Type B pancreatic cell (in vitro differentiated cells): ENCODE measurements at regions not wholly inside any gene's neighbourhood (a gene's known extent, or its start where the extent isn't known, plus 50 kb on each side); places are given as distances from the start of the nearest gene placed in this dataset.
A peak's percentile ranks its signal among the peaks of the same experiment; 100 is the strongest.

ENCODE experiments used
- DNase-seq: peaks from one replicate; pipeline ENCODE4 v3.0.0; 2021; ENCODE audit warnings: mixed read lengths; ENCODE audit not compliant: unreplicated experiment; ENCODE audit errors: extremely low spot score
- H3K27ac Mint-ChIP-seq: 2 replicates; pipeline ENCODE4 v1.8.0; 2021; ENCODE audit warnings: mild to moderate bottlenecking, mixed read lengths
- H3K27me3 Mint-ChIP-seq: 2 replicates; pipeline ENCODE4 v1.8.0; 2021; ENCODE audit warnings: mixed read lengths
- H3K36me3 Mint-ChIP-seq: 2 replicates; pipeline ENCODE4 v1.8.0; 2021; ENCODE audit warnings: mixed read lengths
- H3K4me1 Mint-ChIP-seq: one replicate; pipeline ENCODE4 v1.8.0; 2021; ENCODE audit warnings: mixed read lengths; ENCODE audit not compliant: unreplicated experiment
- H3K4me3 Mint-ChIP-seq: 2 replicates; pipeline ENCODE4 v1.8.0; 2021; ENCODE audit warnings: mild to moderate bottlenecking, mixed read lengths
- H3K9me3 Mint-ChIP-seq: 2 replicates; pipeline ENCODE4 v1.8.0; 2021; ENCODE audit warnings: mixed read lengths
- TF ChIP-seq, protein P1 (sequence below): fragments of 200-600 bp; sonication (generic); conservative IDR thresholded peaks from 2 replicates; pipeline ENCODE4 v1.5.0; 2021; ENCODE audit warnings: antibody characterized with exemption, mild to moderate bottlenecking

DNA sequence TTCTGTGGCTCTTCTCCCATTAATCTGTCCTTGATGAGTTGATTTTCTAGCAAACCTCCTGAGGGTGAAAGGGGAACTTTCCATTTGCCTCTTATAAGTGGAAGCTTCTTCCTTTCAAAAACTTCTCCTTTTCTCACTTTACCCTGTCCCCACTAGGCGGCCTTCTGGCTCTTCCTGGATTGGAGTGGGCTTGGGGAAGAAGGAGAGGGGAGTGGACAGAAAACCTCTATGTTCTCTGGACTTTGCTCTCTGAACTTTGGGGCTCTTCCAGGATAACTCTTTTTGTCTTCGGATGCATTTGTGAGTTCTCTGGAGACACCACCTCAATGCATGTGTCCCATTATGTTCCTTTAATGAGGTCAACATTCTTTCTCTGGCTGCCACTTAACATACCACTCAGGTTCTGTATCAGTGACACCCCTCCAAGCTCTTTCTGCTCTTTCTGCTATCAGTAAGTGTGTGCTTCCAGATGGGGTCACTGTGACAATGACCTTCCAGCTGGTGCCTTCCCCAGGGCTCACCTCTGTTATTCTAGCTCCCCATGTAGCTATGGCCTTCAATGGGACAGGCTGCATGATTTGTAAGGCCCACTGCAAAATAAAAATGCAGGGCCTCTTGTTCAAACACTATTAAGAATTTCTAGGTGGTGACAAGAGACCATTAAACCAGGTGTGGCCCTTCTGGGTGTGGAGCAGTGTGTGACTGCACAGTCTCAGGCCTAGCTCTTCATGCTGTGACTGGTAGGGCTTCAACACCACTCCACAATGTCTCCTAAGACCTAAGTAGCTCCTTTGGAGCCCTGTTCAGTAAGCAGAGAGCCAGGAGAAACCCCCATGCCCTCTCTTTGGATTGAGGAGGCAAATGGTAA, 389.2 kb downstream of the EFNB2 start:
- Mint-ChIP-seq H3K36me3 (peaks cover 7% of the 10 kb centered on the region), H3K9me3 (peaks cover 8% of the 10 kb centered on the region)
- no peak for DNase-seq

DNA sequence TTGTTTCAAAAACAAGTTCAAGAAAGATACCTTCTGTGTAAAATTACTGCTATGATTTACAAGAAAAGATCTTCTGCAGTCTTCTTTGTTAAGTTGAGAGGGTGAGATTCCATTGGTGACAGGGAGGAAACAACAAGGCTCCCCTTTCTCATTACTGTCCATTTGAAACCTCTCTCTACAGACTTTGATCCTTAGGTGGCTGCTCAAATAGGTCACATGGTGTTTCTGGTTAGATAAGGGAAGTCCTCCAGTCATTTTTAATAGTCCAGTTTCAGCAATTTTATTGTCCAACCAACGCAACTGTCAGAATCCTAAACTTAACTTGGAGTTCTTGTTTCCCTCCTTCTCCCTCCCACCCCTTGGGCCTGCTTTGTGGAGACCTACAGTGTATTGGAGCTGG, 390.4 kb downstream of the EFNB2 start:
- Mint-ChIP-seq H3K27ac (peak overlapping the region; percentile 90), H3K4me3 (no peak overlapping the region)

More for the DNA sequence above, 389.2 kb downstream of the EFNB2 start:
- peaks cover 13% of the 10 kb centered on the region for H3K4me1 Mint-ChIP-seq
- no peaks in the 10 kb centered on the region for H3K27me3 Mint-ChIP-seq
- peak overlapping the region; percentile 90 for H3K27ac Mint-ChIP-seq
- peak overlapping the region; percentile 56 for H3K4me3 Mint-ChIP-seq
- TF ChIP-seq, protein P1, sequence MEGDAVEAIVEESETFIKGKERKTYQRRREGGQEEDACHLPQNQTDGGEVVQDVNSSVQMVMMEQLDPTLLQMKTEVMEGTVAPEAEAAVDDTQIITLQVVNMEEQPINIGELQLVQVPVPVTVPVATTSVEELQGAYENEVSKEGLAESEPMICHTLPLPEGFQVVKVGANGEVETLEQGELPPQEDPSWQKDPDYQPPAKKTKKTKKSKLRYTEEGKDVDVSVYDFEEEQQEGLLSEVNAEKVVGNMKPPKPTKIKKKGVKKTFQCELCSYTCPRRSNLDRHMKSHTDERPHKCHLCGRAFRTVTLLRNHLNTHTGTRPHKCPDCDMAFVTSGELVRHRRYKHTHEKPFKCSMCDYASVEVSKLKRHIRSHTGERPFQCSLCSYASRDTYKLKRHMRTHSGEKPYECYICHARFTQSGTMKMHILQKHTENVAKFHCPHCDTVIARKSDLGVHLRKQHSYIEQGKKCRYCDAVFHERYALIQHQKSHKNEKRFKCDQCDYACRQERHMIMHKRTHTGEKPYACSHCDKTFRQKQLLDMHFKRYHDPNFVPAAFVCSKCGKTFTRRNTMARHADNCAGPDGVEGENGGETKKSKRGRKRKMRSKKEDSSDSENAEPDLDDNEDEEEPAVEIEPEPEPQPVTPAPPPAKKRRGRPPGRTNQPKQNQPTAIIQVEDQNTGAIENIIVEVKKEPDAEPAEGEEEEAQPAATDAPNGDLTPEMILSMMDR = no peak

DNA sequence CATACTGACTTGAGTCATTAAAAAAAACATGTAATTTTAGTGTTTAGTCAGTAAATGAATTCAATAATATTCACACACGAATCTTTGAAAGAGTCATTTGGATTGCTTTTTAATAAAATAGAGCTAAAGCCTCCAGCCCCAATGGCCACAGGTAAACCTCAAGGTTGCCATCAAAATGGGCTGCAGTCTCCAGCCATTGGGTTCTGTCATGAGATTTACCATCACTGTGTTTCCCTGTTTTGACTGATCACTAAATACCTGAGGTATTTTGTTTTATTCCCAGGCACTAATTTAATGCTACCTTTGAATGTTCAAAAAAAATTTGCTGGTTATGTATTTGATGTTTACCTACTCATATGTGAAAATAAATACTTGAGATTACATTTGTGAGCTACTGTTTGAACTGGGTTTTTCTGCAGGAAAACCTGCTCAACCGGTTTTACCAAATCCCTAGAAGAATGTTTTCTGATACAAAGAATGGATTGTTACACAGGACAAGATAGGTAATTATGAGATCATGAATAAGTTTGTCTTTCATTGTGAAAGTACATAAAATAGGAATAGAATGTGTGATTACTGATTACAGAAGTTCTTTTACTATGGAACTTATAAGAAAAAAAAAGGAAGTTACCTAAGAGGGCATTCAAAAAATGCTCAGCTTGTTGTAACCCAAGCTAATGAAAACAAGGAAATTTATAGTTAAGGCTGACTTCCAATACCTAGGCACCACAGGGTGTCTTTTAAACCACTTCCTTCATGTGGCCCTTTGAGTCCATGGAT, 391.3 kb downstream of the EFNB2 start:
- peaks cover 8% of the 10 kb centered on the region for H3K9me3 Mint-ChIP-seq
- peak overlapping the region; percentile 30 for H3K4me3 Mint-ChIP-seq
- DNase-seq = no peak
- peaks cover 7% of the 10 kb centered on the region for H3K36me3 Mint-ChIP-seq
- peak overlapping the region; percentile 90 for H3K27ac Mint-ChIP-seq
- H3K4me1 Mint-ChIP-seq = peaks cover 19% of the 10 kb centered on the region
- TF ChIP-seq, protein P1 = no peak
- no peaks in the 10 kb centered on the region for H3K27me3 Mint-ChIP-seq

More for the DNA sequence above, 390.4 kb downstream of the EFNB2 start:
- Mint-ChIP-seq H3K36me3 (peaks cover 7% of the 10 kb centered on the region), H3K9me3 (peaks cover 8% of the 10 kb centered on the region), H3K27me3 (no peaks in the 10 kb centered on the region), H3K4me1 (peaks cover 12% of the 10 kb centered on the region)
- DNase-seq = no peak
- TF ChIP-seq, protein P1 = no peak

DNA sequence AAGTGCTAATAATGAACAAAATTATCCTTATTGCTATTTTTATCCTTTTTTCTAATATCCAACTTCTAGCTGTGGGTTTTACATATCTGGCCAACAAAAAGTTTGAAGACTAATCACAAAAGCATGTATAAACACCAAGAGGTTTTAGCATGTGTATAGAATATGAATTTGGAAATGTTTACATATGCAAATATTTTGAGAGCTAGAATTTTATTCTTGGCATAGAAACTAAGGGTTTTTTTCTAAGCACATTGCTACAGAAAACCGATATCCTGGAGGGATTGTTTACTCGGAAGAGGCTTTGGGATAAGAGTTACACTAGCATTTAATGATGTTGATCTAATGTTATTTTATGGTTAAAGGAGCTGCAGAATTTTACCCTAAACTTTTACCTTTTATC, 392.1 kb downstream of the EFNB2 start:
- Mint-ChIP-seq H3K36me3 (peaks cover 7% of the 10 kb centered on the region), H3K27me3 (no peaks in the 10 kb centered on the region), H3K4me3 (no peak overlapping the region), H3K9me3 (peaks cover 8% of the 10 kb centered on the region), H3K27ac (no peak overlapping the region), H3K4me1 (peaks cover 19% of the 10 kb centered on the region)
- DNase-seq = no peak
- TF ChIP-seq, protein P1 = no peak

DNA sequence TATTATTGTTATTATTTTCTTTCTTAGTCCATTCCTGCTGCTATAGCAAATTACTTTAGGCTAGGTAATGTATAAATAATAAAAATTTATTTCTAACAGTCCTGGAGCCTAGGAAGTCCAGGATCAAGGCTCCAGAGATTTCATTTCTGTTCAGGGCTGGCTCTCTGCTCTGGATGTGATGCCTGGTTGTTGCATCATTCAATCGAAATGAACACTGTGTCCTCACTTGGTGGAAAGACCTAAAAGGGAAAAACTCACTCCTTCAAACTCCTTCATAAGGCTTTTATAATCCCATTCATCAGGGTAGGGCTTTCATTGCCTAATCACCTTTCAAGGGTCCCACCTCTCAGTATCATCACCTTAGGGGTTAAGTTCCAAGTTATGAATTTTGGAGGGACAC, 395.0 kb downstream of the EFNB2 start:
- DNase-seq = no peak
- TF ChIP-seq, protein P1 = no peak
- Mint-ChIP-seq H3K27me3 (no peaks in the 10 kb centered on the region), H3K36me3 (no peaks in the 10 kb centered on the region), H3K4me3 (no peak overlapping the region), H3K4me1 (peaks cover 14% of the 10 kb centered on the region), H3K27ac (no peak overlapping the region), H3K9me3 (peaks cover 10% of the 10 kb centered on the region)
